Transverse colon (tissue), 4 donors: ENCODE measurements at regions not wholly inside any gene's neighbourhood (a gene's known extent, or its start where the extent isn't known, plus 50 kb on each side); places are given as distances from the start of the nearest gene placed in this dataset.

Experiments used
- DNase-seq: peaks from one replicate; pipeline ENCODE4 v3.0.0-alpha.2; 2019
- H3K27ac ChIP-seq, 4 donors: fragments of 200-600 bp; sonication (generic); 2 replicates each; pipeline ENCODE4 v1.5.1; 2016 to 2018; ENCODE audit warnings: inconsistent platforms in 4 of 4
- H3K27me3 ChIP-seq: fragments of 200-600 bp; sonication (generic); 2 replicates; pipeline ENCODE4 v1.5.1; 2017; ENCODE audit warnings: inconsistent platforms
- H3K36me3 ChIP-seq, 4 donors: fragments of 200-600 bp; sonication (generic); 2 replicates each; pipeline ENCODE4 v1.5.1; 2017 to 2019; ENCODE audit warnings: inconsistent platforms in 4 of 4
- H3K4me1 ChIP-seq, 4 donors: fragments of 200-600 bp; sonication (generic); 2 replicates each; pipeline ENCODE4 v1.5.1; 2017 to 2020; ENCODE audit warnings: inconsistent platforms in 4 of 4
- H3K4me3 ChIP-seq, 4 donors: fragments of 200-600 bp; sonication (generic); 1 replicate in 1 of 4; 2 replicates in 3 of 4; pipeline versions ENCODE4 v1.5.1 to v1.6.1; 2017 to 2019; ENCODE audit warnings: inconsistent platforms in 4 of 4
- H3K9me3 ChIP-seq, 2 donors: fragments of 200-600 bp; sonication (generic); 2 replicates each; pipeline ENCODE4 v1.5.1; 2017 to 2019; ENCODE audit warnings: inconsistent platforms in 2 of 2
- EP300 ChIP-seq: sonication (generic); formaldehyde crosslinking; IDR thresholded peaks from one replicate; pipeline ENCODE4 v1.6.1; 2017; ENCODE audit warnings: antibody characterized with exemption, low read depth
- POLR2A ChIP-seq: fragments of 450-650 bp; IDR thresholded peaks from one replicate; pipeline ENCODE4 v1.6.1; 2016; ENCODE audit warnings: antibody characterized with exemption, mild to moderate bottlenecking, moderate library complexity
- POLR2AphosphoS5 ChIP-seq, 3 donors: sonication (generic); formaldehyde crosslinking; IDR thresholded peaks; one replicate each; pipeline ENCODE4 v1.6.1; 2016; ENCODE audit warnings: antibody characterized with exemption in 3 of 3
- WGBS, 2 donors: methylation state at CpG; one replicate each; pipeline ENCODE4 v1.1.5; 2018; ENCODE audit warnings: low coverage in 1 of 2; 5-methylcytosine and 5-hydroxymethylcytosine counted together
- in situ Hi-C, 4 donors: fragments of 200-750 bp; cut with MboI; loops; one replicate each; pipeline versions ENCODE4 v1.15.0 to v1.15.1; 2017; ENCODE audit warnings: low sequenced_read_pairs in 3 of 4, low pct_ligation_motif_present in 1 of 4, low pct_unique_long_range_greater_than_20kb in 1 of 4
- intact Hi-C: fragments of 100-400 bp; cut with DNase I; formaldehyde crosslinking; loops from one replicate; pipeline ENCODE4 v1.15.1; 2023; ENCODE audit warnings: low total_unique reads
- small RNA-seq, 4 donors: library from RNA; depleted of rRNA; stranded (forward); fragments of <200 nt; gene quantifications; one replicate each; pipeline ENCODE3, GENCODE V24; 2016
- TF ChIP-seq, protein P1 (sequence below), 5 experiments: fragments of 200-600 bp in 3 of 5; fragments of 450-650 bp in 2 of 5; sonication (generic) in 3 of 5; IDR thresholded peaks; 1 replicate in 2 of 5; 2 replicates in 3 of 5; pipeline ENCODE4 v1.5.1; 2016 to 2017; ENCODE audit warnings: antibody characterized with exemption in 5 of 5, inconsistent platforms in 3 of 5, mild to moderate bottlenecking in 2 of 5, moderate library complexity in 1 of 5

- H3K9me3 ChIP-seq = no peaks in the 10 kb centered on the region
- in situ Hi-C loops = no loop called here
- no peaks in the 10 kb centered on the region for H3K36me3 ChIP-seq
- no peak for DNase-seq
- H3K27me3 ChIP-seq = no peaks in the 10 kb centered on the region
- H3K4me3 ChIP-seq = no peak overlapping the region
- no peaks in the 10 kb centered on the region for H3K4me1 ChIP-seq
- WGBS, 2 donors = 45 to 53% methylated on average over 4 of the region's 4 CpGs
- intact Hi-C loops = no loop called here
- TF ChIP-seq POLR2A (no peak), POLR2AphosphoS5 (IDR thresholded peaks at IDR 0.05) (no peak), EP300 (no peak)
- TF ChIP-seq, protein P1, sequence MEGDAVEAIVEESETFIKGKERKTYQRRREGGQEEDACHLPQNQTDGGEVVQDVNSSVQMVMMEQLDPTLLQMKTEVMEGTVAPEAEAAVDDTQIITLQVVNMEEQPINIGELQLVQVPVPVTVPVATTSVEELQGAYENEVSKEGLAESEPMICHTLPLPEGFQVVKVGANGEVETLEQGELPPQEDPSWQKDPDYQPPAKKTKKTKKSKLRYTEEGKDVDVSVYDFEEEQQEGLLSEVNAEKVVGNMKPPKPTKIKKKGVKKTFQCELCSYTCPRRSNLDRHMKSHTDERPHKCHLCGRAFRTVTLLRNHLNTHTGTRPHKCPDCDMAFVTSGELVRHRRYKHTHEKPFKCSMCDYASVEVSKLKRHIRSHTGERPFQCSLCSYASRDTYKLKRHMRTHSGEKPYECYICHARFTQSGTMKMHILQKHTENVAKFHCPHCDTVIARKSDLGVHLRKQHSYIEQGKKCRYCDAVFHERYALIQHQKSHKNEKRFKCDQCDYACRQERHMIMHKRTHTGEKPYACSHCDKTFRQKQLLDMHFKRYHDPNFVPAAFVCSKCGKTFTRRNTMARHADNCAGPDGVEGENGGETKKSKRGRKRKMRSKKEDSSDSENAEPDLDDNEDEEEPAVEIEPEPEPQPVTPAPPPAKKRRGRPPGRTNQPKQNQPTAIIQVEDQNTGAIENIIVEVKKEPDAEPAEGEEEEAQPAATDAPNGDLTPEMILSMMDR (IDR thresholded peaks at IDR 0.05) = no peak
- no peak overlapping the region for H3K27ac ChIP-seq
These were observed 1078.9 kb upstream of the LRRTM3 start for GRCh38 chr10:65846949-65847348.

DNA sequence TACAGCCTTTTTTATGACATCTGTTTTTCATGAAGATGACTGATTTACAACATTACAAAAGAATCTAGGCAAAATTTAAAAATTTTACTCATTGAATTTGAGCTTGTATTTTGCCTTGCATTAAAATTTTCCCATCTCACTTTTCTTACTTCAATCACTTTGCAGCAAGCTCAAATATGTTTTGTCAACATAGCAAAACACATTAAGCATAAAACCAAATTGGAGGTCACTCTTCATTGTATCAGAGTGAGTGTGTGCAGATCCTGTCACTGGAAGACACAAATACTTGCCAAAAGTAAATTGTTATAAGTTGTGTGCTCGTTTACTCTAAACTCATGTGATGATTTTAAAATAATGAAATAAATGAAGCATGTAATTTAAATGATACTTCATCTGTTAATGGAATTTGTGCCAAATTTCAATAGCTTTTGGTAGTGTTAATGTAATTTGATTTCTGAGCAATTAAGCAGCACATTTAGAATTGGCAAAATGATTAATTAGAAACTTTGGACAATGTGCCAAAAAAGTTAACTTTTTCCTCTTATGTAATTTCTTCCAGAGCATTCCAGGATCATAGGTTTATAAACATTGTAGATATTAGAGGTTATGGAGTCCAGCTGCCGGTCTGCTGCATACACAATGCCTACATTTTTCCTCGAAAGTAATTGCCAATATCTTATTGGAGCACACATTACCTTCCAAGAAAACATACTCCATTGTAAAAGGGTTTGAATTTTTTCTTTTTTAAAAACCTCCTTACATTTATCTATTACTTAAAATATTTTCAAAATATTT lies 1078.2 kb upstream of the LRRTM3 start:
- Histone ChIP-seq H3K9me3 (no peaks in the 10 kb centered on the region), H3K27ac (no peak overlapping the region), H3K27me3 (no peaks in the 10 kb centered on the region), H3K4me1 (no peaks in the 10 kb centered on the region), H3K36me3 (no peaks in the 10 kb centered on the region), H3K4me3 (no peak overlapping the region)
- WGBS, 2 donors = 44 to 55% methylated on average over 3 of the region's 3 CpGs
- in situ Hi-C loops = no loop called here
- intact Hi-C loops = no loop called here
- TF ChIP-seq EP300 (no peak), POLR2A (no peak), POLR2AphosphoS5 (IDR thresholded peaks at IDR 0.05) (no peak)
- TF ChIP-seq, protein P1 (IDR thresholded peaks at IDR 0.05) = no peak
- no peak for DNase-seq

- WGBS, 2 donors = 79 to 80% methylated on average over 2 of the region's 2 CpGs
These were observed 1067.0 kb upstream of the LRRTM3 start for GRCh38 chr10:65858841-65859240.

GRCh38 chr10:65861249-65861648 lies 1064.6 kb upstream of the LRRTM3 start:
- Histone ChIP-seq H3K4me3 (no peak overlapping the region), H3K36me3 (no peaks in the 10 kb centered on the region), H3K27ac (no peak overlapping the region), H3K9me3 (no peaks in the 10 kb centered on the region), H3K4me1 (no peaks in the 10 kb centered on the region), H3K27me3 (no peaks in the 10 kb centered on the region)
- TF ChIP-seq POLR2A (no peak), POLR2AphosphoS5 (IDR thresholded peaks at IDR 0.05) (no peak), EP300 (no peak)
- TF ChIP-seq, protein P1 (IDR thresholded peaks at IDR 0.05) = no peak
- in situ Hi-C loops (no loop called here), intact Hi-C loops (no loop called here)
- DNase-seq = no peak

More at GRCh38 chr10:65858841-65859240, 1067.0 kb upstream of the LRRTM3 start:
- no peak for TF ChIP-seq EP300
- no peak for TF ChIP-seq POLR2A
- TF ChIP-seq, protein P1 (IDR thresholded peaks at IDR 0.05) = no peak
- TF ChIP-seq POLR2AphosphoS5 (IDR thresholded peaks at IDR 0.05) = no peak
- H3K27me3 ChIP-seq = no peaks in the 10 kb centered on the region
- no peaks in the 10 kb centered on the region for H3K36me3 ChIP-seq
- no peak for DNase-seq
- H3K9me3 ChIP-seq = no peaks in the 10 kb centered on the region
- no peak overlapping the region for H3K27ac ChIP-seq
- intact Hi-C loops (no loop called here), in situ Hi-C loops (no loop called here)
- no peak overlapping the region for H3K4me3 ChIP-seq
- H3K4me1 ChIP-seq = no peaks in the 10 kb centered on the region

Small RNA genes lying in the stretch of these regions (small RNA-seq; reads per million reads assigned to genes)
- gene CYP2C61P = 0 reads per million in 4 donors
